ENCODE measurements at regions not wholly inside any gene's neighbourhood (a gene's known extent, or its start where the extent isn't known, plus 50 kb on each side); places are given as distances from the start of the nearest gene placed in this dataset.
"Not testable (repeated sequence)": the region's sequence is repeated elsewhere in the genome, so short reads cannot be mapped to it uniquely, and the experiment has no call there.

DNA sequence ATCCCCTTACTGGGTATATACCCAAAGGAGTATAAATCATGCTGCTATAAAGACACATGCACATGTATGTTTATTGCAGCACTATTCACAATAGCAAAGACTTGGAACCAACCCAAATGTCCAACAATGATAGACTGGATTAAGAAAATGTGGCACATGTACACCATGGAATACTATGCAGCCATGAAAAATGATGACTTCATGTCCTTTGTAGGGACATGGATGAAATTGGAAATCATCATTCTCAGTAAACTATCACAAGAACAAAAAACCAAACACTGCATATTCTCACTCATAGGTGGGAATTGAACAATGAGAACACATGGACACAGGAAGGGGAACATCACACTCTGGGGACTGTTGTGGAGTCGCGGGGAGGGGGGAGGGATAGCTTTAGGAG lies 161.7 kb upstream of the PHACTR1 start:
- not testable (repeated sequence) for DNase-seq

DNA sequence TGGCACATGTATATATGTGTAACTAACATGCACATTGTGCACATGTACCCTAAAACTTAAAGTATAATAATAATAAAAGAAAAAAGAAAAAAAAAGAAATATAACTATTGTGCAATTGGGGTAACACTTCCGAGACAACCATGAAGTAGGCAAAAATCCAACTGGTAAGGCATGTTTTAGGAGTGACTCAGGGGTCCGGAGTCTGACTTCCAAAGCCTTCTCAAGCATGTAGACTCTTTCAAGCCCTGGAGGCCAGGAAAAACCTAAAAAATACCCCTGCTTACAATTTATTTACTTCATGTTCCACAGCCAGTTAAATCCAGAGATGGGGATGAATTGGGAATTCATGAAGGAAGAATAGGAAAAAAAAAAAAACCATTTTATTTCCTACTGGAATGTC lies 161.3 kb upstream of the PHACTR1 start:
- DNase-seq, result no peak

DNA sequence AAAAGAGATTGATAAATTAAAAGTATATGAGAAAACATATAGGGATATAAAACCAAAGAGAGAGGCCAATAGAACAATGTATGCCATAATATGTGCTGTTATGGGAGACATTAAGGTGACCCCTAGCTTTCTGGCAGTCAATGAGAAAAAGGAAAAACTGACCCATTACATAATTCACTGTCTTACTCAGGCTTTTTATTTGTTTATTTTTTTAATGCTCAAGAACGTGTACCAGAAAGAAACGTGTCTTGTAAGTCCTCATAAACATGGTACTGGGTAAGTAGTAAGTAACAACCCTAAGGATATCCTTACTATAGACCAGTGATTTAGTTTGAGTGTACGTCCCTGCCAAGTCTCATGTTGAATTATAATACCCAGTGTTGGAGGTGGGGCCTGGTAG lies 160.8 kb upstream of the PHACTR1 start:
- no peak for DNase-seq

DNA sequence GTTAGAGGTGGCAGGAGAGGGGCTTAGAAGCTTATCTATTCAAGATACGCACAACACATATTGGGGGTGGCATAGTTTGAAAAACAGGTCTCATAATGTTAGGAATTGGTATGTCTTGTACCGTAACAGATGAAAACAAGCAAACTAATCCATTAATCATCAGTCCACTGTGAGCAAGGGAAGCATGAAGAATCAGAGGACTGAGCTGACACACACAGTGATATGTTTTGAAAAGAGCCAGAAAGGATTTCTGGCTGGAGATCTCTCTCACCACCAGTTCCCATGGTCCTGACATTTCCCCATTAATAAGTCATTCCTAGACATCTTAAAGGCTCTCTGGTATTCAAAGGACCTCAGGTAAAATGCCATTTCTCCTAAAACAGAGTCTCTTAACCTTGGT lies 158.8 kb upstream of the PHACTR1 start:
- no peak for DNase-seq

DNA sequence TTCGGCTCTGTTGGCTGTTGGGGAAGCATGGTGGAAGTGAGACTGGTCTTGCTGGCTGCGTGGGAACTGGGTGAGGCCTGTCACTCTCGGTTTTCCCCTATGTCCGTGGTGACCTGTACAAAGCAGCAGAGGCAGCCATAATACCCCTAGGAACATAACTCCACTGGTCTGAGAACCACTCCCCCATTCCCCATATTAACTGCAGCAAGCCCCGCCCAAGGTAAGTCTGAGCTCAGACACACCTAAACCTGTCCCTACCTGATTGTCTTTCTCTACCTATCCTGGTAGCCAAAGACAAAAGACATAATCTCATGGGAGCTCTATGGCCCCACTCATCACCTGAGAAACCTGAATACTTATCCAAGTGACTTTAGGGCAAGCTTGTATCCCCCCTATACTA lies 156.3 kb upstream of the PHACTR1 start:
- DNase-seq, result no peak

DNA sequence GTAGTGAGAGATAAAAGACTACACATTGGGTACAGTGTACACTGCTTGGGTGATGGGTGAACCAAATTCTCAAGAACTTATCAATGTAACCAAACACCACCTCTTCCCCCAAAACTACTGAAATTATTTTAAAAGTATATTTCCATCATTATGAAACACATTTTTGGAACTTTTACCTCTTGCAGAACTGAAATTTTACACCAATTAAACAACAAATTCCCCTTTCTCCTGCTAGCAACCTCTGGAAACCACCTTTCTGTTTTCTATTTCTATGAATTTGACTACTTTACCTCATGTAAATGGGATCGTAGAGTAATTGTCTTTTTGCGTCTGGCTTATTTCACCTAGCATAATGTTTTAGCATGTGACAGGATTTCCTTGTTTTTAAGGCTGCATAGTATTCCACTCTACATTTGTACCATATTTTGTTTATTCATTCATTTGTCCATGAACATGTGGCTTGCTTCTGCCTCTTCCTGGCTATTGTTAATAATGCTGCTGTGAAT lies 149.9 kb upstream of the PHACTR1 start:
- DNase-seq, result no peak

DNA sequence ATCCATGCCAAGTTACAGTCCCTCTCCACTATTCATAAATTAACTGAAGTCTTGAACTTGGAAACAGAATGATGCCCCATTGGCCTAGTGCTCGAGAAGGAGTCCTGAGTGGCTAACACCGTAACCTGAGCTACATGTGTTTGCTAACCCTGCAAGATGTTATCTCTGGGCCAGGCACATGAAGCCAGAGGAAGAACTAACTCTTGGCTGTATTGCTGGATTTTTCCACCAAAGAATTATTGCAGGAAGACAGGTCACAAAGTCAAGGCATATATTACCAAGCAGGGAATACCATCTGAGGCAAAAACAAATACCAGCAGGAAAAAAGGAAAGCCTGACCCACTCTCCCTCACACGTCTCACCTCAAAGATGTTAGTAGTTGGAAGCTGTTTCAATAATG lies 148.9 kb upstream of the PHACTR1 start:
- no peak for DNase-seq

DNA sequence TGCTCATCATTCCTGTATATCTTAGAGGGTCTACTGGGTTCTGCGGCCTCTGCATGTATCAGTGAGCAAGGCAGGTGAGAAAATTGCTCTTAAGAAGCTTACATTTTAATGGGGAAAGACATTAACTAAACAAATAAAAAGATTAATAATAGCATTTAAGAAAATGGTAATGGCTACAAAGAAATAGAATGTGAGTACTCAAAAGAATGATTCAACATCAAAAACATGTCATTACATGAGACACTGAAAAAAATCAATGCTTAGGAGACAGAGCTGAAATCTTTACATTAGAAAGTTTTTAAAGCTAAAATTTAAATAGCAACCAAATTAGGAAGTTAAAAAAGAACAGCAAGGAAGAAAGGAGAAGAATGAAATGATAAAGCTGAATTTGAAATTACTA lies 146.9 kb upstream of the PHACTR1 start:
- no peak for DNase-seq

DNA sequence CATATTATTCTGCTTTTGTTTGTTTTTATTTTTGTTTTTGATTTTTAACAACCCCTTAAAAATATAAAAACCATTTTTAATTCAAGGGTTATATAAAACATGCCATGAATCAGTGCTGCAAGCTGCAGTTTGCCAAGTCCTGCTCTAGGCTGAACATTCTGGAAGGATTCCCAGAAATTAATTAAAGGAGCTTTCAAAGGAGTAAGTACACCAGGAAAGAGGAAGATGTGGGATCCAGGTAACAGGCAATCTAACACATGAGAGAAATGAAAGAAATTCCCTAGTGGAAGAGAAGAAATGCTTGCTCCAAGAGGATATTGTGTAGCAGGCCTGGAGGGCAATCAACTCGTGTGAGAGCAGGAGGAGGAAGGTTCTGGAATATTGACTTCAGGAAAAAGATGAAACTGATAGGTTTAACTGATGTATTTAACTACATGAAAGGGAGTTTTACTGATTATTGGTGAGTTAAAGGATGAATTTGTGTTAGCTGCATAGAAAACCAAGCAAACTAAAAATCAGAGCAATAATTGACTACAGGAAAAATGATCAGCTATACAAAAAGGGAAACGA lies 146.0 kb upstream of the PHACTR1 start:
- DNase-seq, result no peak

DNA sequence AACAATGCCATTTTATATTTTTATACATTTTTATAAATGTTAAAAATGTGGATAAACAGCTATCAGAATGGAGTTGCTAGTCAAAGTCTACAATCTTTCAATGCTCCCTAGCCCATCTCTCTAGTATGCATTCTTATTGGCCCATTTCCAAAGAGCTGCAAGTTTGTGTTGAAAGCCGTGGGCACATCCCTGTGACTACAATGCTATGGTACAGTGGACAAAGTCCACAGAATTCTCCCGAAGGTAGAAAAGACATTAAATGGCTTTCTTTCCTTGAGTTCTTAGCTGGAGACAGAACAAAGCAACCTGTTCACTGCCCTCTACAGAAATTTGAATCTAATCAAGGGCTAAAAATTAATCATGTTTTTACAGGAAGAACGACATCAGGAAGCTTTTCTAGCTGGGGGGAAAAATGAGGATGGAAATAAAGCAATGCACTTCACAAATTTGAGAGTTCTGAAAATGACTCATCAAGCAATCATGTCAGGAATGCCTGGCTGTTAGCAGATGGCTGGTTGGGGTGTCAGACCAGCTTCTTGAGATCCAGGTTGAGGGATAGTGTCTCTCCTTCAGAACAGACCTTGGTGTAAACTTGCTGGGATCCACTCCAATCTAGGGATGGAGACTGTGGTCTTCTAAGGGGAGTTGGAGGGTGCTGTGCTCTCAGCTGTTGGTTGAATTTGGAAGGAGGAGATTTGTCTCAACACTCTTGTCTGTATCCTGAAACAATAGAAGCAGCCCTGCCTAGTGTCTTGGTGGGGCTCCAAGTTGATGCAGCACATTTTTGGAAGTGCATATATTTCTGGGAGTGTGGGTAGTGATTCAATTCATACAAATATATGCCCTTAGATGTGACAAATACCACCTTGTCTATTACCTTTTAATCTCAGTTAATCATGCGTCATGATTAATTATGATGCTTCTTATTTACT lies 143.4 kb upstream of the PHACTR1 start:
- no peak for DNase-seq

DNA sequence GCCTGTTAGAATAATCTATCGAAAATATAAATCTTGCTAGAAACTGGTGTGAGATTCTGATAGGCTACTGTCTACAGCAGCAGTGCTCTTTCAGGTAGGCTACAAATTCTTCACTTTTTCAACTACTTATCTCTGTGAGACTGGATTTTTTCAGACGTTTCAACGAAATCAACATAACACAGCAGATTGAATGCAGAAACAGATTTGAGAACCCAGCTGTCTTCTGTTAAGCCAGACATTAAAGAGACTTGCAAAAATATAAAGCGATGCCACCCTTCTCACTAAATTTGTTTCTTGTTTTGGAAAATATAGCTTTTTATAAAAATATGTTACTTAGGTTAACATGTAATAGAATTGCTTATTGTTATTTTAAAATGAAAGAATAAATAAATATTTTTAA lies 140.6 kb upstream of the PHACTR1 start:
- DNase-seq, result no peak

DNA sequence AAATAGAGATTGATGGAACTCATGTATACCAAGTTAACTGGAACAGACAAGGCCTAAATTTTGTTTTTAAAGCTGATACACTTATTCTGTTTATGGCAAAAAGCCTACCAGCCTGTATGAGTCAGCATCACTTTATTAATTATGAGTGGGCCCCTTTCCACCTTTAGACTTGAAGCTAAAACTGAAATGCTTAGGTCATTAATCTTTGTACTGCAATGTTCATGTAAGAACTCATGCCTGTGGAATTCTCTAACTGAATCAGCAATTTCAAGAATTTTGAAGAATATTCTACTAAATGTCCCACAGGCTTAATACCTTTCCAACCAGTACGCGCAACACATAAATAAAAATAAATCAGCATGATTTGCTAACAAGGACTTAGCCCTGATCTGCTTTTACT lies 140.2 kb upstream of the PHACTR1 start:
- DNase-seq, result no peak

DNA sequence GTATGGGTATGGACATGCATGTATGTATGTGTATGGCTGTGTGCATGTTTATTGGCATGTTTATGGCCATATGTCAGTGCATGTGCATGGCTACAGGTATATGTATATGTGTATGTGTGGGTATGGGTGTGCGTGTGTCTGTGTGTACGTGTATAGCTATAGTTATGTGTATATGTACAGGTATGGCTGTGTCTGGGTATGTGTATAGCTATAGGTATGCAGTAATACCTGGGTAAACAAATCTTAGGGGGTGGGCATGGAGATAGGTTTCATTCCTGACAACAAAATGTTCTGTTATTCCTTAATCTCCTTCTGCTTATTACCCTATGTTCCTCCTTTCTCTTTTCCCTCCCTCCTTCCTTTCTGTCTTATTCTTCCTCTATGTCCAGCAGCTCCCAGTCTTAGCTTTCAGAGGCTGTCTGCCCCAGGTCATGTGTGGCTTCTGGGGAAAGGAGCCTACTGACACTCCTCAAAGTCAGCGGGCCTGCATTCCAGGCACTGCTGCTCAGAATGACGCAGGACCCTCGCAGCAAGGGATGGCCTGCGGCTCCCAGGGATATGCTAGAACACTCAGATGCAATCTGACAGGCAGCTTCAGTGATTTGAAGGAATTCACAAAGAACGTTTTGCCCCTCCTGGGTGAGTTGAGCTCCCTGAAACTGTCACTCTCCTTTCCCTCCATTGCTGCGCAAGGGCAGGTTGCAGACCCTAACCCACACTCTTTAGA lies 139.3 kb upstream of the PHACTR1 start:
- DNase-seq, result no peak

DNA sequence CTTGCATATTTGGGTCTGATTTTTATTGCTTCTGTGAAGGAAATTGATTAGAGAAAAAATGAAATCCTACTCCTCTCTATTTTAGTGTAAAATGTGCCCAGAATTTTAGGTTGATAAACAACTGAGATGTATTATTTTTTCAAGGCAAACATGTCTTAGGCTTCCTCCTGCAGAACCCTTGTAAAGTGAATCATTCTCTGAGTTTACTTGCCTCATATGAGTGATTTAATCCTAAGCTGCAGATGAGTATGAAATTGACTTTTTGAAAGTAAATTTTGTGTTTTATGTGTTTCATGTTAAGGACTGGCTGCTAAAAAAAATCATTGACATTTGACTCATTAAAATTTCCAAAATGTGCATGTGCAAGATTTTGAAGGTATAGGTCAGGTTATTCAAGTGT lies 138.5 kb upstream of the PHACTR1 start:
- no peak for DNase-seq

DNA sequence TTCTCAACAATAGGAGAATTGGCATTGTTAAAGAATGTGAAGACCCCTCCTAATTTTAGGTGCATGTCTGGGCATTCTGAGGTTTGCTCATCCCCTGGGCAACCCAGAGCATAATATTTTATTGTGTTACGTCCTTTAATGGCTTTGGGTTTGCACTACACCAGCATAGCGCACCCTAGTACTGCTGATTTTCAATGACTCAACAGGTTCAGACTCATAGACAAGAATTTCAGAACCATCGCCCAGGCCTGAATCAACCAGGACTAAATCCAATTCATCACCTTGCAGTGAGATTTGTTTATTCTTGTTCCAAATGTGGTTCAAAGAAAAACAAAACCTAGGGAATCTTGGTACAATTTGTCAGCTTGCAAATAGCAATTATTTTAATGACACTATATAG lies 137.8 kb upstream of the PHACTR1 start:
- no peak for DNase-seq

DNA sequence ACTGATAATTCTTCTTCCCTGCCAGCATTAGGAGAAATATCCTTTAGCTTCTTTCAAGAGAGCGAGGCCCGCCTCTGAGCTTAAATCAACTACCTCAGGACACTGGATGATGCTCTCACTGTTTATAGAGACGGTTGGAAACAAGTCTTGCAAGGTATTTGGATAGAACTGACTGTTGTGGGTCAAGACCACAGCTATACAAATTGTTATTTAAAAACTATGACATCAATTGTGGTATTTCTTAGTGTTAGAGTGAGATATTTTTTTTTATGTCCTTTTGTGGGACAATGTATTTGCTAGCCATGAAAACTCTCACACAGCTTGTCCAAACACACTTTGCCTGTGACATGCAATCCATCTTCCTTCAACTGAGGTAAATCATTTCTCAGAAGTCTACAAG lies 136.3 kb upstream of the PHACTR1 start:
- no peak for DNase-seq

DNA sequence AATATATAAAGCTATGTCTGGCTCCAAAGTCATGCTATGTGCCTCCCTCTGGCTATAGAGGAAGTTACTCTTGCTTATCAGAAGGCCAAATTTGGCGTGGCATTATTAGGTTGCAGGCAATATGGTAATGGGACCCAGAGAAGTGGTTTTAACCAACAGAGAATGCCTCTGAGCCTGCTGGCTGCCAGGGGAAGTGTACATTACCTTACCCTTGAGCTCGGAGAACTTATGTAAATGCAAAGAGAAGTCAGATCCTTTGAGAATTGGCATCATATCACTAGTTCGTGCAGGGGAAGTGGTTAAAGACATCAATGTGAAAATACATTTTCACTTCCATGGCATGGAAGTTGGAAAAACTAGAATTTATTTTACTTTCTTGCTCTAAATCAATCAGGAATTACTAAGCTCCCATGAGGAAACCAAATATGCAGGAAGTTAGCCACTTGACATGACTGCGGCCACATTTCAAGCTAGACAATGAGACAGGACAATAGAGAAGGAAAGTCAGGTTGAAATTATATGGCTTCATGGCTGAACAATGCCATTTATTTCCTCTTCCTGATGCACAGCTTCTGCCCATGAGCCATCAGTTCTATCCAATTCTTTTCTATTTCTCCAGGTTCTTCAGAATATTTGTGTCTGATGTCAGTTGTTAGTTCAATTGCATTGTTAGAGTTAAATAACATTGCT lies 134.0 kb upstream of the PHACTR1 start:
- DNase-seq, result no peak

DNA sequence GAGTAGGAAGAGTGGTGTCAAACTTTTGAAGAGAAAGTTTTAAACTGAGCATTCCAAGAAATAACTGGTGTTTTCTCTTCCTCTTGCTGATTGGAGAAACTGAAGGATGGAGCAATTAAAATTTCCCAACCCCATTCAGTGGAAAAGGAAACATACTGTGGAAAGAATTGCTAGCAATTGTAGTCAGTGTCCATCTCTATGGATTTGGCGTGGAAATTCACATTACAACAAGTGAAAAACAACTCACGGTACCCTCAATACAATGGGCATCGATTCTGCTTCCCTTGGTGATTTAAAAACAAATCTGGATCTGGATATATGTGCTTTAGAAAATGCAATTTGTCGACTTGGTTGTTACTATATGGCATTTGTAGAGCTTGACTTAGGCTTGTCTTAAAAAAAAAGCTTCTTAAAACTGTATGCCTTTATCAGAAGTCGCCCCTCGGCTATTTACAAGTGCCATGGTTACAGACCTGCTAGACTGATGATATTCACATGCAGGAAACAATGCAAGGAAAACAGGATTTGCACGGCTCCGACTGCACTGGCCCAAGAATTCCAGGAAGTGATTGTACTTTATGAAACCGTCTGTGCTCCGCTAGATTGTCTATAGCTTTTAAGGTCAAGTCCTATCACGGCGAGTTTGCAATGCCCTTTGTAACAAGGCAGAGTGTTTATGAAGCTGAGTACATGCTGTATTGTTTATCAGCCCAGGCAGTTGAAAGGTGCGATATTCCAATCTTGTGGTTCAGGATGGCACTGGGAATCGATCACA lies 131.7 kb upstream of the PHACTR1 start:
- DNase-seq, result no peak

DNA sequence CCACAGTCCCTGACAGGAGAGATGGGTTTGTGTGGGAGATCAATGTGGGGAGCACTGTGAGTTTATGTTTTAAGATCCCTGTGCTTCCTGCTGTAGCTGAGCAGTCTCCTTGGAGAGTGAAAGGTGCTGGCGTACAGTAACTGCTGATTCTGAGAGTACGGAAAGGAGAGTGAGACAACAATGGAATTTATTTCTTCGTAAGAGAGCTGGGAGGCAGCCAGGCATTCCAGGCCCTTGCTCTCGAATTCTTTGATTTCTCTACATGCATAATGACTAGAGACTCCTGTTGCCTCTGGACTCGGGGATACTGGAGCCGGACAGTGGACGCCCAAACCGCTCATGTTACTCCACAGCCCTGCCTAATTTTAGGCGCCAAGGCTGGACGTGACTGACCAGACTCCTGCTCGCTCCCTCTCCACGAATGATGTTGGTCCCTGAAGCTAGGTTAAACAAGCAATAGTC lies 131.0 kb upstream of the PHACTR1 start:
- no peak for DNase-seq

DNA sequence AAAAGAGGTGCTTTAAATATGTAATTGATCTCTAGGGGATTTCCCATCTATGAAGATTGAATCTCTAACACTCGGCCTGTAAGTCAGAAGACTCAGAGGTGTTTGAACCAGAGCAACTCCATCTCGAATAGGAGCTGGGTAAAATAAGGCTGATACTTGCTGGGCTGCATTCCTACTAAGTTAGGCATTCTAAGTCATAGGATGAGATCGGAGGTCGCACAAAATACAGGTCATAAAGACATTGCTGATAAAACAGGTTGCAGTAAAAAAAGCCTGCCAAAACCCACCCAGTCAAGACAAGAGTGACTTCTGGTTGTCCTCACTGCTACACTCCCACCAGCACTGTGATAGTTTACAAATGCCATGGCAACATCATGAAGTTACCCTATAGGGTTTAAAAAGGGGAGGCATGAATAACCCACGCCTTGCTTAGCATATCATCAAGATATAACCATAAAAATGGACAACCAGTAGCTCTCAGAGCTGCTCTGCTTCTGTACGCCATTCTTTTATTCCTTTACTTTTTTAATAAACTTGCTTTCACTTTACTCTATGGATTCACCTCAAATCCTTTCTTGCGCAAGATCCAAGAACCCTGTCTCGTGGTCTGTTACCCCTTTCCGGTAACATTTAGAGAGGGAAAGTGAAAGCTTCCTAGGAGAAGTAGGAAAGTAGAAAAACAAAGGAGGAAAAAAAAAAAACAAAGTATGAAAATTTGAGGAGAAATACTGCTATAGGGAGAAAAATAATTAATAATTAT lies 129.7 kb upstream of the PHACTR1 start:
- no peak for DNase-seq

DNA sequence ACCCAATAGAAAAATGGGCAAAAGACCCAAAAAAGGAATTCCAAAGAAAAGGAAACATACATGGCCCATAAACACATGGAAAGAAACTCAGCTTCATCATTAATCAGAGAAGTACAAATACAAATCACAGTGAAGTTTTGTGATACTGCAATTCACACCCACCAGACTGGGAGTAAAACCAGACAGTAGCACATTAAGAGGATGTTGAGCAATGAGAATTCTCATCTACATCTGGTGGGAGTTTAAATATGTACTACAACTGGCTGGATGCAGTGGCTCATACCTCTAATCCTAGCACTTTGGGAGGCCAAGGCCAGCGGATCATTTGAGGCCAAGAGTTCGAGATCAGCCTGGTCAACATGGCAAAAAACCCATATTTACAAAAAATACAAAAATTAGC lies 125.7 kb upstream of the PHACTR1 start:
- no peak for DNase-seq

DNA sequence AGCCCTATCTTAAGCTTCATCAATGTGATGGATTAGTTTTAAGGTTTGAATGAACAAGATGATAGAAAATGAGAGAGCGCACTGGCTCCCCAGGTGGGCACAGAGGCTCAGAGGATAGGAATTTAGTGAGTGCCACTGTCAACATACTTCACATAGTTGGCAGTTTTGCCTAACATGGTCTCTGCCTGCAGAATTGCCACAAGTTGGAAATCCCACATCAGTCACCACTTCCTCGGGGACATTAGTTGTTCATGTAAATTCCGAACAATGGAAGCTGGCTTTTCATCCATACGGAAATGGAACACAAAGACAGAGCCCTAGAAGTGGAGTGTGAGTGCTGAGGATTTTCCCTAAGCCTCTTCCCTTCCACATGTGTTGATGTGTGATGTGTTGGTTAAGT lies 123.9 kb upstream of the PHACTR1 start:
- DNase-seq, result no peak

Data from stimulated activated CD4-positive, alpha-beta T cell treated with anti-CD3 and anti-CD28 coated beads, Interleukin-2, amount 100 ng/mL, for 24 hours (primary cell).